HepG2 (cell line): ENCODE measurements at regions not wholly inside any gene's neighbourhood (a gene's known extent, or its start where the extent isn't known, plus 50 kb on each side); places are given as distances from the start of the nearest gene placed in this dataset.

Experiments used
- CENPT ChIP-seq: sonication (generic); formaldehyde crosslinking; IDR thresholded peaks from 2 replicates; pipeline ENCODE4 v1.8.0; 2022; ENCODE audit warnings: low read depth, mild to moderate bottlenecking, moderate library complexity, missing genetic modification reagents
- GATAD2A ChIP-seq: IDR thresholded peaks from 2 replicates; pipeline ENCODE4 v1.6.1; 2016
- HNF4A ChIP-seq: sonication (generic); formaldehyde crosslinking; IDR thresholded peaks from 2 replicates; pipeline ENCODE4 v1.4.0; 2020; ENCODE audit warnings: missing genetic modification reagents
- KAT2B ChIP-seq: fragments of 150-350 bp; IDR thresholded peaks from 2 replicates; pipeline ENCODE4 v1.6.1; 2014; ENCODE audit warnings: low read depth, low read length, borderline replicate concordance
- MED8 ChIP-seq: sonication (generic); formaldehyde crosslinking; IDR thresholded peaks from 2 replicates; pipeline ENCODE4 v1.8.1; 2023; ENCODE audit warnings: mild to moderate bottlenecking, missing genetic modification reagents; ENCODE audit not compliant: insufficient replicate concordance
- NFRKB ChIP-seq: fragments of 450-650 bp; IDR thresholded peaks from 2 replicates; pipeline ENCODE4 v1.6.1; 2017
- NR2F1 ChIP-seq, 2 experiments: fragments of 450-650 bp in 1 of 2; formaldehyde crosslinking in 1 of 2; IDR thresholded peaks; 2 replicates each; pipeline versions ENCODE4 v1.5.0 to v1.6.1; 2016 to 2020; ENCODE audit warnings: mild to moderate bottlenecking in 1 of 2, missing compliant biosample characterization in 1 of 2, missing genetic modification reagents in 1 of 2, moderate library complexity in 1 of 2
- RAD21 ChIP-seq: fragments of 450-650 bp; formaldehyde crosslinking; IDR thresholded peaks from 2 replicates; pipeline ENCODE4 v1.5.0; 2020; ENCODE audit warnings: mild to moderate bottlenecking
- SCMH1 ChIP-seq: sonication (generic); formaldehyde crosslinking; IDR thresholded peaks from 2 replicates; pipeline ENCODE4 v1.9.0; 2021; ENCODE audit warnings: missing genetic modification reagents, mild to moderate bottlenecking, borderline replicate concordance
- ZFP90 ChIP-seq: sonication (generic); formaldehyde crosslinking; IDR thresholded peaks from 2 replicates; pipeline ENCODE4 v1.8.0; 2022; ENCODE audit warnings: missing genetic modification reagents, mild to moderate bottlenecking, inconsistent platforms, borderline replicate concordance
- ZNF333 ChIP-seq: sonication (generic); formaldehyde crosslinking; IDR thresholded peaks from 2 replicates; pipeline ENCODE4 v1.4.0; 2020; ENCODE audit warnings: mild to moderate bottlenecking, missing genetic modification reagents, borderline replicate concordance
- ZNF34 ChIP-seq: sonication (generic); formaldehyde crosslinking; IDR thresholded peaks from 2 replicates; pipeline ENCODE4 v1.4.0; 2020; ENCODE audit warnings: mild to moderate bottlenecking, missing genetic modification reagents, borderline replicate concordance
- ZNF382 ChIP-seq: sonication (generic); formaldehyde crosslinking; IDR thresholded peaks from 2 replicates; pipeline ENCODE4 v1.5.0; 2020; ENCODE audit warnings: missing genetic modification reagents, mild to moderate bottlenecking, borderline replicate concordance
- ZNF432 ChIP-seq: sonication (generic); formaldehyde crosslinking; IDR thresholded peaks from 2 replicates; pipeline ENCODE4 v1.5.0; 2020; ENCODE audit warnings: missing genetic modification reagents, mild to moderate bottlenecking, borderline replicate concordance
- ZNF558 ChIP-seq: sonication (generic); formaldehyde crosslinking; IDR thresholded peaks from 2 replicates; pipeline ENCODE4 v1.9.0; 2022; ENCODE audit warnings: mild to moderate bottlenecking, missing genetic modification reagents, borderline replicate concordance
- ZNF775 ChIP-seq: sonication (generic); formaldehyde crosslinking; IDR thresholded peaks from 2 replicates; pipeline ENCODE4 v1.4.0; 2020; ENCODE audit warnings: missing genetic modification reagents, mild to moderate bottlenecking, moderate library complexity, borderline replicate concordance
- ZNF792 ChIP-seq: IDR thresholded peaks from 2 replicates; pipeline ENCODE4 v1.6.1; 2016
- ZNF879 ChIP-seq: sonication (generic); formaldehyde crosslinking; IDR thresholded peaks from 2 replicates; pipeline ENCODE4 v1.8.1; 2023; ENCODE audit warnings: missing genetic modification reagents
- TF ChIP-seq, protein P1 (sequence below): fragments of 450-650 bp; IDR thresholded peaks from 2 replicates; pipeline ENCODE4 v1.6.1; 2017
- TF ChIP-seq, protein P2 (sequence below): sonication (generic); formaldehyde crosslinking; IDR thresholded peaks from 2 replicates; pipeline ENCODE4 v1.9.0; 2022; ENCODE audit warnings: low read depth, missing genetic modification reagents
- TF ChIP-seq, protein P3 (sequence below): sonication (generic); formaldehyde crosslinking; IDR thresholded peaks from 2 replicates; pipeline ENCODE4 v1.4.0; 2020; ENCODE audit warnings: missing genetic modification reagents
- TF ChIP-seq, protein P4 (sequence below): sonication (generic); formaldehyde crosslinking; IDR thresholded peaks from 2 replicates; pipeline ENCODE4 v1.5.0; 2020; ENCODE audit warnings: missing genetic modification reagents, mild to moderate bottlenecking, borderline replicate concordance
- TF ChIP-seq, protein P5 (sequence below): sonication (generic); formaldehyde crosslinking; IDR thresholded peaks from 2 replicates; pipeline ENCODE4 v1.4.0; 2020; ENCODE audit warnings: missing genetic modification reagents, borderline replicate concordance

DNA sequence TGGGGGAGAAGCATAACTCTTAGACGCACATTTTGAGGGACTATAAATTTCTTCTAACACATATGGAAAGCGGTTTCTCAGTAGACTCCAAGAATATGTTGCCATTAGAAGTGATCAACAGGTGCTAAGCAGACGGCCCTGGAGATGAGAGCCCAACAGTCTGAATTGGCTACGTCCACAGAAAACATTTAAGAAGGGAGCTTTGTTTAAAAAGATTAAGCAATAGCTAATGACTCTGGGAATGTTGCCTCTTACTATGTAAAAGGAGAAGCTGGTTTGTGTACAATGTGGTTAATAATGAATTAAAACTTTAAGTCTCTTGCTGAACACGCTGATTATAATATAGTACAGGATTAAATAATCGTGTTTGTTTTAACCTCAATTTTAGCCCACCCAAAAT, 399.5 kb downstream of the SMARCA1 start (continued):
- no peak for TF ChIP-seq ZNF558 (CRISPR knock-in tag)
- no peak; the same call in 1 of the 2 replicates for TF ChIP-seq ZNF775 (CRISPR knock-in tag)
- TF ChIP-seq SCMH1 (CRISPR knock-in tag) = no peak
- no peak for TF ChIP-seq NR2F1 (CRISPR knock-in tag; IDR thresholded peaks at IDR 0.05)
- TF ChIP-seq ZNF34 (CRISPR knock-in tag) = no peak
- TF ChIP-seq, protein P1, sequence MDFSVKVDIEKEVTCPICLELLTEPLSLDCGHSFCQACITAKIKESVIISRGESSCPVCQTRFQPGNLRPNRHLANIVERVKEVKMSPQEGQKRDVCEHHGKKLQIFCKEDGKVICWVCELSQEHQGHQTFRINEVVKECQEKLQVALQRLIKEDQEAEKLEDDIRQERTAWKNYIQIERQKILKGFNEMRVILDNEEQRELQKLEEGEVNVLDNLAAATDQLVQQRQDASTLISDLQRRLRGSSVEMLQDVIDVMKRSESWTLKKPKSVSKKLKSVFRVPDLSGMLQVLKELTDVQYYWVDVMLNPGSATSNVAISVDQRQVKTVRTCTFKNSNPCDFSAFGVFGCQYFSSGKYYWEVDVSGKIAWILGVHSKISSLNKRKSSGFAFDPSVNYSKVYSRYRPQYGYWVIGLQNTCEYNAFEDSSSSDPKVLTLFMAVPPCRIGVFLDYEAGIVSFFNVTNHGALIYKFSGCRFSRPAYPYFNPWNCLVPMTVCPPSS = no peak
- TF ChIP-seq, protein P2, sequence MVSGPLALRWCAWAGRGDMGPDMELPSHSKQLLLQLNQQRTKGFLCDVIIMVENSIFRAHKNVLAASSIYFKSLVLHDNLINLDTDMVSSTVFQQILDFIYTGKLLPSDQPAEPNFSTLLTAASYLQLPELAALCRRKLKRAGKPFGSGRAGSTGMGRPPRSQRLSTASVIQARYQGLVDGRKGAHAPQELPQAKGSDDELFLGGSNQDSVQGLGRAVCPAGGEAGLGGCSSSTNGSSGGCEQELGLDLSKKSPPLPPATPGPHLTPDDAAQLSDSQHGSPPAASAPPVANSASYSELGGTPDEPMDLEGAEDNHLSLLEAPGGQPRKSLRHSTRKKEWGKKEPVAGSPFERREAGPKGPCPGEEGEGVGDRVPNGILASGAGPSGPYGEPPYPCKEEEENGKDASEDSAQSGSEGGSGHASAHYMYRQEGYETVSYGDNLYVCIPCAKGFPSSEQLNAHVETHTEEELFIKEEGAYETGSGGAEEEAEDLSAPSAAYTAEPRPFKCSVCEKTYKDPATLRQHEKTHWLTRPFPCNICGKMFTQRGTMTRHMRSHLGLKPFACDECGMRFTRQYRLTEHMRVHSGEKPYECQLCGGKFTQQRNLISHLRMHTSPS = no peak
- TF ChIP-seq, protein P3, sequence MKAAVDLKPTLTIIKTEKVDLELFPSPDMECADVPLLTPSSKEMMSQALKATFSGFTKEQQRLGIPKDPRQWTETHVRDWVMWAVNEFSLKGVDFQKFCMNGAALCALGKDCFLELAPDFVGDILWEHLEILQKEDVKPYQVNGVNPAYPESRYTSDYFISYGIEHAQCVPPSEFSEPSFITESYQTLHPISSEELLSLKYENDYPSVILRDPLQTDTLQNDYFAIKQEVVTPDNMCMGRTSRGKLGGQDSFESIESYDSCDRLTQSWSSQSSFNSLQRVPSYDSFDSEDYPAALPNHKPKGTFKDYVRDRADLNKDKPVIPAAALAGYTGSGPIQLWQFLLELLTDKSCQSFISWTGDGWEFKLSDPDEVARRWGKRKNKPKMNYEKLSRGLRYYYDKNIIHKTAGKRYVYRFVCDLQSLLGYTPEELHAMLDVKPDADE (CRISPR knock-in tag) = no peak
- no peak for TF ChIP-seq HNF4A (CRISPR knock-in tag)
- no peak for TF ChIP-seq ZNF382 (CRISPR knock-in tag)
- TF ChIP-seq ZNF792 (CRISPR knock-in tag) = no peak
- TF ChIP-seq ZNF333 (CRISPR knock-in tag) = no peak
- TF ChIP-seq ZFP90 = no peak
- TF ChIP-seq, protein P4, sequence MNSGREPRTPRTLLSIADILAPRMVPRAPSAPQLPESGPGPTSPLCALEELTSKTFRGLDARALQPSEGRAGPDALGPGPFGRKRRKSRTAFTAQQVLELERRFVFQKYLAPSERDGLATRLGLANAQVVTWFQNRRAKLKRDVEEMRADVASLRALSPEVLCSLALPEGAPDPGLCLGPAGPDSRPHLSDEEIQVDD (CRISPR knock-in tag) = no peak
- TF ChIP-seq GATAD2A = peak; percentile 79
- TF ChIP-seq RAD21 (CRISPR knock-in tag) = no peak
- TF ChIP-seq, protein P5, sequence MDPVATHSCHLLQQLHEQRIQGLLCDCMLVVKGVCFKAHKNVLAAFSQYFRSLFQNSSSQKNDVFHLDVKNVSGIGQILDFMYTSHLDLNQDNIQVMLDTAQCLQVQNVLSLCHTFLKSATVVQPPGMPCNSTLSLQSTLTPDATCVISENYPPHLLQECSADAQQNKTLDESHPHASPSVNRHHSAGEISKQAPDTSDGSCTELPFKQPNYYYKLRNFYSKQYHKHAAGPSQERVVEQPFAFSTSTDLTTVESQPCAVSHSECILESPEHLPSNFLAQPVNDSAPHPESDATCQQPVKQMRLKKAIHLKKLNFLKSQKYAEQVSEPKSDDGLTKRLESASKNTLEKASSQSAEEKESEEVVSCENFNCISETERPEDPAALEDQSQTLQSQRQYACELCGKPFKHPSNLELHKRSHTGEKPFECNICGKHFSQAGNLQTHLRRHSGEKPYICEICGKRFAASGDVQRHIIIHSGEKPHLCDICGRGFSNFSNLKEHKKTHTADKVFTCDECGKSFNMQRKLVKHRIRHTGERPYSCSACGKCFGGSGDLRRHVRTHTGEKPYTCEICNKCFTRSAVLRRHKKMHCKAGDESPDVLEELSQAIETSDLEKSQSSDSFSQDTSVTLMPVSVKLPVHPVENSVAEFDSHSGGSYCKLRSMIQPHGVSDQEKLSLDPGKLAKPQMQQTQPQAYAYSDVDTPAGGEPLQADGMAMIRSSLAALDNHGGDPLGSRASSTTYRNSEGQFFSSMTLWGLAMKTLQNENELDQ (CRISPR knock-in tag) = no peak
- TF ChIP-seq ZNF432 (CRISPR knock-in tag) = no peak
- TF ChIP-seq NFRKB = no peak
- no peak for TF ChIP-seq MED8 (CRISPR knock-in tag)
- no peak for TF ChIP-seq CENPT (CRISPR knock-in tag)
- TF ChIP-seq ZNF879 (CRISPR knock-in tag) = no peak
- TF ChIP-seq KAT2B = no peak
